Breast epithelium (tissue), 3 donors: ENCODE measurements at regions not wholly inside any gene's neighbourhood (a gene's known extent, or its start where the extent isn't known, plus 50 kb on each side); places are given as distances from the start of the nearest gene placed in this dataset.

Experiments used
- POLR2A ChIP-seq: fragments of 450-650 bp; IDR thresholded peaks from one replicate; pipeline ENCODE4 v1.6.1; 2016; ENCODE audit warnings: antibody characterized with exemption, mild to moderate bottlenecking, moderate library complexity
- POLR2AphosphoS5 ChIP-seq, 3 donors: sonication (generic); formaldehyde crosslinking; IDR thresholded peaks; one replicate each; pipeline ENCODE4 v1.6.1; 2017; ENCODE audit warnings: antibody characterized with exemption in 3 of 3
- TF ChIP-seq, protein P1 (sequence below), 3 donors: fragments of 450-650 bp; IDR thresholded peaks; one replicate each; pipeline ENCODE4 v1.5.1; 2016 to 2017; ENCODE audit warnings: antibody characterized with exemption in 3 of 3, mild to moderate bottlenecking in 3 of 3, moderate library complexity in 3 of 3

GRCh38 chr4:91914176-91914804 lies 389.5 kb upstream of the GRID2 start:
- TF ChIP-seq, protein P1, sequence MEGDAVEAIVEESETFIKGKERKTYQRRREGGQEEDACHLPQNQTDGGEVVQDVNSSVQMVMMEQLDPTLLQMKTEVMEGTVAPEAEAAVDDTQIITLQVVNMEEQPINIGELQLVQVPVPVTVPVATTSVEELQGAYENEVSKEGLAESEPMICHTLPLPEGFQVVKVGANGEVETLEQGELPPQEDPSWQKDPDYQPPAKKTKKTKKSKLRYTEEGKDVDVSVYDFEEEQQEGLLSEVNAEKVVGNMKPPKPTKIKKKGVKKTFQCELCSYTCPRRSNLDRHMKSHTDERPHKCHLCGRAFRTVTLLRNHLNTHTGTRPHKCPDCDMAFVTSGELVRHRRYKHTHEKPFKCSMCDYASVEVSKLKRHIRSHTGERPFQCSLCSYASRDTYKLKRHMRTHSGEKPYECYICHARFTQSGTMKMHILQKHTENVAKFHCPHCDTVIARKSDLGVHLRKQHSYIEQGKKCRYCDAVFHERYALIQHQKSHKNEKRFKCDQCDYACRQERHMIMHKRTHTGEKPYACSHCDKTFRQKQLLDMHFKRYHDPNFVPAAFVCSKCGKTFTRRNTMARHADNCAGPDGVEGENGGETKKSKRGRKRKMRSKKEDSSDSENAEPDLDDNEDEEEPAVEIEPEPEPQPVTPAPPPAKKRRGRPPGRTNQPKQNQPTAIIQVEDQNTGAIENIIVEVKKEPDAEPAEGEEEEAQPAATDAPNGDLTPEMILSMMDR (IDR thresholded peaks at IDR 0.05) = no peak
- TF ChIP-seq POLR2A (no peak), POLR2AphosphoS5 (IDR thresholded peaks at IDR 0.05) (no peak)
